ENCODE measurements at regions not wholly inside any gene's neighbourhood (a gene's known extent, or its start where the extent isn't known, plus 50 kb on each side); places are given as distances from the start of the nearest gene placed in this dataset.

GRCh38 chr12:31225656-31226535, 100.1 kb downstream of the SINHCAF start:
- Histone ChIP-seq H3K4me3 (ENCODE audit: extremely low read depth, insufficient read depth, low read length, poor library complexity, severe bottlenecking) (no peak overlapping the region), H3K36me3 (ENCODE audit: control insufficient read depth, insufficient read depth, low read length) (no peaks in the 10 kb centered on the region), H3K27ac (ENCODE audit: low read depth, low read length, severe bottlenecking) (no peak overlapping the region), H3K9me3 (ENCODE audit: control insufficient read depth, low read length) (no peaks in the 10 kb centered on the region), H3K4me1 (ENCODE audit: control insufficient read depth, insufficient read depth, low read length, poor library complexity, severe bottlenecking) (no peaks in the 10 kb centered on the region)
- WGBS, 2 experiments (ENCODE audit: insufficient coverage in 2 of 2), result 85 to 89% methylated on average over 5 to 7 of the region's 9 CpGs

- Histone ChIP-seq H3K27ac (ENCODE audit: low read depth, low read length, severe bottlenecking) (no peak overlapping the region), H3K9me3 (ENCODE audit: control insufficient read depth, low read length) (peaks cover 4% of the 10 kb centered on the region), H3K36me3 (ENCODE audit: control insufficient read depth, insufficient read depth, low read length) (no peaks in the 10 kb centered on the region), H3K4me1 (ENCODE audit: control insufficient read depth, insufficient read depth, low read length, poor library complexity, severe bottlenecking) (no peaks in the 10 kb centered on the region), H3K4me3 (ENCODE audit: extremely low read depth, insufficient read depth, low read length, poor library complexity, severe bottlenecking) (no peak overlapping the region)
- WGBS, 2 experiments (ENCODE audit: insufficient coverage in 2 of 2), result 91 to 95% methylated on average over 6 to 8 of the region's 10 CpGs
Observed at GRCh38 chr12:31226639-31227038, 99.3 kb downstream of the SINHCAF start.

GRCh38 chr12:31227401-31227981, 98.5 kb downstream of the SINHCAF start:
- Histone ChIP-seq H3K9me3 (ENCODE audit: control insufficient read depth, low read length) (peaks cover 5% of the 10 kb centered on the region), H3K27ac (ENCODE audit: low read depth, low read length, severe bottlenecking) (no peak overlapping the region), H3K4me1 (ENCODE audit: control insufficient read depth, insufficient read depth, low read length, poor library complexity, severe bottlenecking) (no peaks in the 10 kb centered on the region), H3K36me3 (ENCODE audit: control insufficient read depth, insufficient read depth, low read length) (no peaks in the 10 kb centered on the region), H3K4me3 (ENCODE audit: extremely low read depth, insufficient read depth, low read length, poor library complexity, severe bottlenecking) (no peak overlapping the region)
- WGBS, 2 experiments (ENCODE audit: insufficient coverage in 2 of 2), result 87 to 93% methylated on average over 10 of the region's 12 CpGs

GRCh38 chr12:31228811-31229792, 96.8 kb downstream of the SINHCAF start:
- Histone ChIP-seq H3K4me3 (ENCODE audit: extremely low read depth, insufficient read depth, low read length, poor library complexity, severe bottlenecking) (no peak overlapping the region), H3K9me3 (ENCODE audit: control insufficient read depth, low read length) (peaks cover 5% of the 10 kb centered on the region), H3K27ac (ENCODE audit: low read depth, low read length, severe bottlenecking) (no peak overlapping the region), H3K4me1 (ENCODE audit: control insufficient read depth, insufficient read depth, low read length, poor library complexity, severe bottlenecking) (no peaks in the 10 kb centered on the region), H3K36me3 (ENCODE audit: control insufficient read depth, insufficient read depth, low read length) (no peaks in the 10 kb centered on the region)
- 93 to 94% methylated on average over 20 to 21 of the region's 23 CpGs for WGBS, 2 experiments (ENCODE audit: insufficient coverage in 2 of 2)

- no peak overlapping the region for H3K27ac ChIP-seq (ENCODE audit: low read depth, low read length, severe bottlenecking)
- 60 to 96% methylated on average over 1 to 4 of the region's 5 CpGs for WGBS, 2 experiments (ENCODE audit: insufficient coverage in 2 of 2)
- peaks cover 5% of the 10 kb centered on the region for H3K9me3 ChIP-seq (ENCODE audit: control insufficient read depth, low read length)
- no peak overlapping the region for H3K4me3 ChIP-seq (ENCODE audit: extremely low read depth, insufficient read depth, low read length, poor library complexity, severe bottlenecking)
- no peaks in the 10 kb centered on the region for H3K36me3 ChIP-seq (ENCODE audit: control insufficient read depth, insufficient read depth, low read length)
- H3K4me1 ChIP-seq (ENCODE audit: control insufficient read depth, insufficient read depth, low read length, poor library complexity, severe bottlenecking), result no peaks in the 10 kb centered on the region
Observed at GRCh38 chr12:31230004-31230403, 95.9 kb downstream of the SINHCAF start.
